GM18508 (cell line): ENCODE measurements at regions not wholly inside any gene's neighbourhood (a gene's known extent, or its start where the extent isn't known, plus 50 kb on each side); places are given as distances from the start of the nearest gene placed in this dataset.

Source experiments
- ATAC-seq: cut with Tn5 transposase; IDR thresholded peaks from one replicate; pipeline ENCODE4 v1.9.1; 2021; ENCODE audit warnings: moderate number of reproducible peaks; ENCODE audit not compliant: insufficient read depth, unreplicated experiment

DNA sequence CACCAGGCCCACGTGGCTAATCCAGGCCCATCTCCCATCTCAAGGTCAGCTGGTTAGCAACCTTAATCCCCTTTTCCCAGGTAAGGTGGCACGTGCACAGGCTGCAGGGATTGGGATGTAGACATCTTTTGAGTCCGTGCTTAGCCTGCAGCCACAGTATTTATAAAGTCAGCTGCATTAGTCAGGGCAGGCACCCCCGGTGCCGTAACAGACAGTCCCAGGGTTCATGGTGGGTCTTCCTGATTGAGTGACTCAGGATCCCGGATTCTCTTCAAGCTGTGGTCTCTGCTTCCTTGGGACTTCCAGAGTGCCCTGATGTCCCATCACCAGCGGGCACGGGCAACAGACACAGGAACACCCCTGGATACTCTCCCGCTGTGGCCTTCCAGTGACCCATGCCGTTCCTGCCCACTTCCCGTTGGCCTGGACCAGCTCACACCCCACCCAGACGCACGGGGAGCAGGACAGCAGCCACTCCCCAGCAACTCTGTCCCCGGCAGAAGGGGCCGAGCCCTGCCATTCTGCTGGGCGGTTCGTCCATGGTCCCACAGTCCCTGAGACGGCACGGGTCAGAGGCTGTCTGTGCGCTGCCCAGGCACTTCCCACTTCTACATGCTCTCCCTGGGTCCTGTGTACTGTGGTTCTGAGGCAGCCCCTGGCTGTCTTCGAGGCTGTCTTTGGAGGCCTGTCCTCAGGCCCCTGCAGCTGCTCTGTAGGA, 248.6 kb upstream of the GSE1 start:
- ATAC-seq = no peak

DNA sequence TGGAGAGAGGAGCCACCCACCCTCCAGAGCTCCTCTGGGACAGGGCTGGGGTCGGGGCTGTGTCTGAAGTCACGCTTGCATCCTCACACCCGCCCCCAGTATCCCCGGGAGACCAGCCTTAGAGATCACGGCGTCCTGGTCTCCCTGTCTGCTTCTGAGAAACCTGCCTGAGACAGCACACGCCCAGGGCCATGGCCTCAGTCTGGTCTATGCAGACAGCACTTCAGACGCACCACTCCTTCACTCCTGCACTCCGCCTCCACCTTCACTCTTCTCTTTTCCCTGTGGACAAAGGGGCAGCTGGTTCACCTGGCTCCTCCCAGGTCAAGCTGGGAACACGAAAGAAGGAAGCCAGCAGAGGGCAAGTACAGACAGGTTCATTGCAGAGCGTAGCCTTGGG, 248.0 kb upstream of the GSE1 start:
- no peak for ATAC-seq

DNA sequence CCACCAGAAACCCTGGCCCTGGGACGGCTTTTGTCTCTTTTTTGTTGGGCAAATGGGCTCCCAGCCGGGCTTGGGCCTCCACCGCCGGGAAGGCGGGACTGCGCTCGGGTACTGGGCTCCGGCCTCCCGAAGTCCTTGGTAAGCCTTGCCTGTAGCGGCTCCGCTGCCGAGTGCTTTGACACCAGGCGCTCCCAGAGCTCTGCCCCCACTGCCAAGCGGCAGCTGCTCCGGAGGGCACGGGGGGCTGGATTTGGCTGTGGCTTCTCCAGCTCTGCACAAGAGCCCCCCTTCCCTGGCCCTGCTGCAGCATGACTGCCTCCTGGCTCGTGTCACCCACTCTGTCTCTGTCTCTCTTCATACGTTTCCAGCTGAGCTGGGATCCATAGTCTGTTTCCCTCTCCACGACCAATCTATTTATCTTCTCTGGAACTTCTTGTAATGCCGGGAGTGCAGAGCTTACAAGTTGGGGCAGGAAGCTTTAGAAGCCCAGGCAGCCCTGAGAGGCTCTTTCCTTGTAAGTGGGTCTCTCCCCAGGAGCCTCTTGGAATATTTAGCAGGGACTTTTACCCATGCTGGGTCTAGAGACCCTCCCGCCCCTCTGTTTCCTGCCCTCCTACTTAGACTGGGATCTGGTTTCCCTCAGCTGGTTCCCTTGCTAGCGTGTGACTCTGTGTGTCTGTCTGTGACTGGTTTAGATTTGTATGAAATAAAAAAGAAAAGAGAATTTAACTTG, 246.9 kb upstream of the GSE1 start:
- ATAC-seq = no peak

DNA sequence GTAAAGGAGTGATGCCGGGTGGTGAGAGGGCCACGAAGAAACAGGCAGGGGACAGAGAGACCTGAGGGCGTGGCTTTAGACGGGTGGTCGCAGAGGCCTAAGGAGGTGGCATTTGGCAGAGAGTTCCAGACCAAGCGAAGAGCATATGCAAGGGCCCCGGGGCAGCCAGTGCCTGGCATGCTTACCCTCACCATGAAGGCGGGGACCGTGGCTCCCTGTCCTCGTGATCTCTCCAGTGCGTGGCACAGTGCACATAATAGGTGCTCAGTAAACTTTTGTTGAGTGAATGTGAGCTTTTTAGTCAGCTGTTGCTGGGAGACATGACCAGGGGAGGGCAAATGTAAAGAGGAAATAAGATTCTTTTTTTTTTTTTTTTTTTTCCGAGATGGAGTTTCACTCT, 245.6 kb upstream of the GSE1 start:
- ATAC-seq = no peak

DNA sequence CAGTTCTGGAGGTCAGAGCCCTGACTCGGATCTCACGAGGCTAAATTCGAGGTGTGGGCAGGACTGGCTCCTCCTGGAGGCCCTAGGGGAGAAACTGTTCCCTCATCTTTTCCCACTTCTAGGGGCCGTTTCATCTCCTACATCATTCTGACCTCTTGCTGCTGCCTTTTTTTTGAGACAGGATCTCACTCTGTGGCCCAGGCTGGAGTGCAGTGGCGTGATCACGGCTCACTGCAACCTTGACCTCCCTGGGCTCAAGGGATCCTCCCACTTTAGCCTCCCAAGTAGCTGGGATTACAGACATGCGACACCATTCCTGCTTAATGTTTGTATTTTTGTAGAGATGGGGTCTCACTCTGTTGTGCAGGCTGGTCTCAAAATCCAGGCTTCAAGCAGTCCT, 244.1 kb upstream of the GSE1 start:
- ATAC-seq = no peak

DNA sequence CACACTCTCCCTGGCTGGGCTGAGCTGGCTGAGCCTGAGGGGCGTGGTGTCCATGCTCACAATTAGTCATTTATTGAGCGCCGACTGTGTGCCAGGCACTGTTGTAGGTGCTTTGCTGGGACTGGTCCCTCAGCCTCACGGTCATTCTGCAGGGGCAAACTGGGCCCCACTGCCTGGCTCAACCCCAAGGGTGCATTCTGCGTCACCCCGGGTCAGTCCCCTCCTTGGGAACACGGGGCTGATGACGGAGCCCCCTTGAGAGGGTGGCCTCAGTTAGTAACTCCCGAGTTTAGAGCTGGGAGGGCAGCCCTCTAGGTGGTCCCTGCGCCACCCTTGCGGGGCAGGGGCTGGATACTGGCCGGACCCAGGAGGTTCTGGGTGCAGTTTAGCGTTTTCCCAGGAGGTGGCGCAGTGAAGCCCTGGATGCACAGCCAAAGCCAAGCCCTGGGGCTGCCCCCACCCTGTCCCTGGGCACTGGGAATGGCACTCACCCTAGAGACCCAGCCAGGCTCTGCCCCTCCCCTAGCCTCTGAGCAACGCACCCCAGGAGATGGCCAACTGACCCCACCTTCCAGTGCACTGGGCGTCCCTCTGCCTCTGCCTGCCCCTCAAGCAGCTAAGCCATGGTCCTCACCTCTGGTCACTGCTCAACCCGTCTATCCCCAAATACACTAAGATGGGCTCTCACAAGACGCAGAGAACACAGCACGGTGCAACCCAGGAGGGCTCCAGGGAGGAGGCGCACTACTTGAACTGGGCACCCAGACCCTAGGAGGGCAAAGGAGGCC, 243.2 kb upstream of the GSE1 start:
- ATAC-seq = no peak

DNA sequence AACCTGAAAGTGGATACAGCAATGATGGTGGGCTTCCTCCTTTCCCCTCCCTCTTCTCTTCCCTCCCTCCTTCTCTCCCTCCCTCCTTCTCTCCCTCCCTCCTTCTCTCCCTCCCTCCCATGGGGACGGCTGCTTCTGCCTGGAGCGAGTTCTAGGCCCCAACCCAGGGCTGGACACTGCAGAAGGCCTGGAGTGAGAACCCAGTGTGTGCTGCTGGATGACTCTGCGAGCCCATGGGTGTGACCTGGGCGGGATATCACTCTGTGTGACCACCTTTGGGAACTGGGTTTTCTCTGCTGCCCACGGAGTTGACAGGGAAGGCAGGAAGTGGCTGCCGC, 242.6 kb upstream of the GSE1 start:
- ATAC-seq = no peak

DNA sequence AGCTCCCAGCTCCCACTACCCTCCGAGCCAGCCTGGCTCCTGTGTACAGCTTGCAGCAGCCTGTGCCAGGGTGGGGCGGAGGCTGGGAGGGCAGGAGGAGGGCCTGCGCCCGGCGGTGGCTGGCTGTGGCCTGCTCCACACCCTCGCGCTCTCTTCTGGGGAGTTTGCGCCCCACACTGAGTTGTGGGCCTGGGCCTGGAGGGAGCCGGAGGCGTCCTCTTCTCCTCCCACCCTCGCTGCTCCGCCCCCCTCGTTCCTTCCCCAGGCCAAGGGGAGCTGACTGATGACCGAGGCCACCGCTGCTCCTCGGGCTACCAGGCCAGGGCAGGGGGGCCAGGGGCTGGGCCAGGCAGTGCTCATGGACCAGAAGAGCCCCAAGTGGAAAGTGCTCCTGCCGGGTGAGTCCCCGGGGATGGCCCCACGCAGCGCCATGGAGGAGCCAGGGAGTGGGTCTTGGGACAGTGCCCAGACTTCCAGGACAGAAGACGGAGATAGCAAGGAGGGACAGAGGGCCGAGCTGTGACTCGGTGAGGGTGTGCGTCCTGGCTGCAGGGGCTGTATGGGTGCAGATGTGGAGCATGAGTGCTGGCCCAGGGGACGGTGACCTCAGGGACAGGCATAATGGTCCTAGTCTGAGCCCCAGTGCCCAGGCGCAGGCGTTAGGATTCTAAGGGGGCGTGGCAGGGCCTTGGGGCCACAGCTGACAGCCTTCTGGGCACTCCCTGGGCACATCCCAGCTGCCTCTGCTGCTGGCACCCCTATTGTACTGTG, 242.1 kb upstream of the GSE1 start:
- ATAC-seq = no peak

DNA sequence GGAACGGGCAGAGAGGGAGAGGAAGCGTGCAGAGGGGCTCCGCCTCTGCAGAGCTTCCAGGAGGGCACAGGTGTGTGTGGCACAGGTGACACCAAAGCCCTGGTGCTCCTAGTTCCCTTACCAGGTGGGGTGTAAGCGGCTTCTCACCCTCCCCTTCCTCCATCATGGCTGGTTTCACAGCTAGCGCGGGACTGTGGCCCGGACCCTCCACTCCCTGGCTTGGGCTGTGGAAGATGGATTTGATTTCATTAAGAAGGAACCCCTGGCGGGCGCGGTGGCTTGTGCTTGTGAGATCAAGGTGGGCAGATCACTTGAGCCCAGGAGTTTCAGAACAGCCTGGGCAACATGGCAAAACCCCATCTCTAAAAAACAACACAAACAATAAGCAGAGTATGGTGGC, 241.2 kb upstream of the GSE1 start:
- no peak for ATAC-seq

DNA sequence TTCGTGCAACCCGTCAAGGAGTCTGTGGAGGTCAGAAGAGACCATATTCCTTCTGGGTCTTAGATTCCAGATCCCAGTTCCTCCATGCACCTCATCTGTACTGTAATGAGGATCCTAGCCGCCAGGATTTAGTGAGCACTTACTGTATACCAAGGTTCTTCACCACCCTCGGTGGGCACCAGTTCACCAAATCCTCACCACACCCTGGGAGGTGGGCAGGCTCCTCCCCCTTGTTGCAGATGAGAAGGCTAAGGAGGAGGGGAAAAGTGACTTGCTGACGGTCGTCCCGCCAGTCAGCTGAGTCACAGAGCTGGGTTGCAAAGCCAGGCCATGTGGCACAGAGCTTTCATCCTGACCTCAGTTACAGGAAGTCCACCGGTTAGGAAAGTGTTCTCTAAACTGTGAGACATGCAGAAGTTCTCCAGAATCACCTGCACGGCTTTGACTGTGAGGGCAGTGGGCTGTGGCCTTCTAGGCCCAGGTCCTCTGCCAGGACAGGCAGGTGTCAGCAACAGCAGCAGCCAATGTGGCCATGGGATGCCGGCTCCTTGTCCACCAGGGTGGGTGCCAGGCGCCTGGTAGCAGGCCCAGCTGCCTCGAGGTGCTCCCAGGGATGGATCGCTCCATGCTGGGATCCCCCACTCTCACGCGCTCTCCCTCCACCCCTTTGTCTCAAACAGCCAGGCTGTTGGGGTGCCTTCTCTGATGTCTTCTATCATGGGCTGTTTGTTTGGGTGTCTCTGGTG, 240.3 kb upstream of the GSE1 start:
- no peak for ATAC-seq

DNA sequence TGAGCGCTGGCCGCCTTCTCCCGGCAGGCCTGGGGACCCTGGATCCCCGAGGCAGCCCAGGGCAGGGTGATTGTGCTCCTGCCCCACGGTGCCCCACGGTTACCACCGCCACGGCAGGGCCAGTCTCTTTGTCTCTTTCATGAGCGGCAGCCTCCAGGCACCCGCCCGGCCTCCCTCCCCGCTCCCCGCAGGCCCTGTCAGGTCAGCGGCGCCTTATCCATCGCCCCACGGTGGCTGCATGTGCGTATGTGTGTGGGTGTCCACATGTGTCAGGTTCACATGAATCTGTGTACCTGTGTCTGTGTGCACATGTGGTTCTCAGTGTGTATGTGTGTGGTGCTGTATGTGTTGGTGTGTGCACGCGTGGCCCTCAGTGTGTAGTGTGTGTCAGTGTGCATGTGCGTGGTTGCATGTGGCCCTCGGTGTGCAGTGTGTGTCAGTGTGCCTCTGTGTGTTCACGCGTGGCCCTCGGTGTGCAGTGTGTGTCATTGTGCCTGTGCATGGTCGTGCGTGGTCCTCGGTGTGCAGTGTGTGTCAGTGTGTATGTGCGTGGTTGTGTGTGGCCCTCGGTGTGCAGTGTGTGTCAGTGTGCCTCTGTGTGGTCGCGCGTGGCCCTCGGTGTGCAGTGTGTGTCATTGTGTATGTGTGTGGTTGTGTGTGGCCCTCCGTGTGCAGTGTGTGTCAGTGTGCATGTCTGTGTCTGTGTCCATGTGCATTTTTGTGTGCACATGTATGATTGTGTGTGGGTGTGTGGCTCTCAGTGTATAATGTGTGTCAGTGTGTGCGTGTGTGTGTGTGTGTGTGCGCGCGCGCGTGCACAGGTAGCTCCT, 239.2 kb upstream of the GSE1 start:
- no peak for ATAC-seq

DNA sequence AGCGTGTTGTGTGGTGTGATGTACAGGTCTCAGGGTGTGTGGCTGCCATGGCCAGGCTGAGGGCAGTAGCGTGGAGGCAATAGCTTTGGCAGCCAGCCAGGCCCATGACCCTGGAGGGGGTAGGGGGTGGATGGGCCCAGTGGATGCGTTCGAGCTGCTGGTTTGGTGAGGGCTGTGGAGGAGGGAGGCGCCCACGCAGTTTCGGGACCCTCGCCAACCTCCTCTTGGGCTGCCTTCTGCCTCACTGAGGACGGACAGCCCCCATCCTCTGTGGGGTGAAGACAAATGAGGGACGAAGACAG, 238.6 kb upstream of the GSE1 start:
- no peak for ATAC-seq

DNA sequence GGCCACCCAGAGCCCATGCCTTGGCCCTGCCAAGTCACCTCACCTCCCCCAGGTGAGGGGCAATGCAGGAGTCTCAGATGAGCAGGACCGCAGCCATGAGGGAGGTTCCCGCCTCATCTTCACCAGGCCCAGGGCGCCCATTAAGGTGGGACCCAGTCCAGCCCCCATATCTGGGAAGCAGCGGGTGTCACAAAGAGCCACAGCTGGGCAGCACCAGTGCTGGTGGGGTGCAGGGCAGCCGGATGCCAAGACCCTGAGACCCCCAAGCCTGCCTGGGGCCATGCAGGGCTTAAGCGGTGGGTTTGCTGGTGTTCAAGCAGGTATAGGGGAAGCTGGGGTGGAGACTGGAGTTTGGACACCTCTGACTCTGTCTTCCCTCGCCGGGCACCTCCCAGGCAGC, 237.8 kb upstream of the GSE1 start:
- no peak for ATAC-seq

DNA sequence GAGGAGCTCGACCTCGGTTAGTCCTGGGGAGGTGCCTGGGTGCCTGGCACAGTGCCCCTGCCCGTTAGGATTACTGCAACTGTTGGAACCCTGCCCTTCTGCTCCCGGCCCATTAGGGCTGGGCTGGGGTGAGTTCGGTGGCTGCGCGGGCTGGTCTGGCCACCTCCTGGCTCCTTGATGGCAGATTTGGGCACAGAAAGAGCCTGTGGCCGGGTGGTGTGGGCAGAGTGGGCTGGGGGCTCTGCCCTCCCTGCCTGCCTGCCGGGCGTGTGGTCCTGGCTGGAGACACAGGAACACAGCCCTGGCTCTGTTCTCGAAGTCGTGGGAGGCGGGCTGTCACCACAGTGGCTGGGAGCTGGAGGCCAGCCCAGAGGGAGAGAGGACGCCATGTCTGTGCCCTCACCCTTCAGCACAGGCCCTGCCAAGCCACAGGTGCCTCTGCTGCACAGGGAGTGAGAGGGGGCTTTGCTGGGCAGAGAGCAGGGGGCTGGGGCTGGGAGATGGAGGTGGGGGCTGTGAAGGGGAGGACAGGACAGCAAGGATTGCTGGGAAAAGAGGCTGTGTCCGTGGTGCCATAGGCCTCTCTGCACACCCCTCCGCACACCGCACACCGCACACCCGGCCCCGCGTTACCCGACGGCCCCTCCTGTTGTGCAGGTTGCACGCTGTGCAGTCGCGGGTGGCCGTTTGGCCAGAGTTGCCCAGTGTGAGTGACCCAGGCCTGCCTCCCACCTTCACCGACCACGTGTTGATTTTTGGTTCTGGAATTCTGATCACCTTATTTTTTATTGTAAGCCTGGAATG, 236.6 kb upstream of the GSE1 start:
- no peak for ATAC-seq

DNA sequence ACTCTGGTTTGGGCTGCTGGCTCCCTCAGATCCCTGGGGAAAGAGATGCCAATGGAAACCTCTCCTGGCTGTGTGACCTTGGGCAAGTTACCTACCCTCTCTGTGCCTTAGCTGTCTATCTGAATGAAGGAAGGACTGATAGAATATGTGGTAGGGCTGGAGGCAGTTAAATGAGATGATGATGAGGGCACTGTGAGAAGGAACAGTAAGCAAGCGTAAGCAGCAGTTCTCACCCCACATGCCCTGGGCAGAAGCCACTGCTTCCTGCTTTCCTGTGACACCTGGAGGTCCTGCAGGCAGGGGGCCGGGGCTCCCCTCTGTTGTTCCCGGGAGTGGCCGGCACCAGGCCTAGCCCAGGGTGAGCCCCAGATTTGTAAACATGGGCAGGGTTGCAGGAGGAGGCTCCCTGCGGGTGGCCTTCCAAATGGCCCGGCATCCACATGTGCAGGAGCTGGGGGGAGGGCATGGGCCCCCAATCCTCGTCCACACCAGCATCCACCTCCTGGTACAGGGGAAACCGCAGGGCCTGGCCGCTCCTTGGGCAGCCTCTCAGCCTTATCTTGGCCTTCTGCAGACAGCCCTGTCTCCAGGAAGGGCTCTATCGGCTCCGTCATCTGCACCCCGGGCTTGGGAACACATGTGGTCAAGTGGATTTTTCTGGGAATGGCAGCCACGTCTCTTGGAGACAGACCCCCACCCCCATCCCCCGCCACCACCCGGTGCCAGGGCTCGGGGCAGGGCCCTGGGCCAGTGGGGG, 235.6 kb upstream of the GSE1 start:
- no peak for ATAC-seq

DNA sequence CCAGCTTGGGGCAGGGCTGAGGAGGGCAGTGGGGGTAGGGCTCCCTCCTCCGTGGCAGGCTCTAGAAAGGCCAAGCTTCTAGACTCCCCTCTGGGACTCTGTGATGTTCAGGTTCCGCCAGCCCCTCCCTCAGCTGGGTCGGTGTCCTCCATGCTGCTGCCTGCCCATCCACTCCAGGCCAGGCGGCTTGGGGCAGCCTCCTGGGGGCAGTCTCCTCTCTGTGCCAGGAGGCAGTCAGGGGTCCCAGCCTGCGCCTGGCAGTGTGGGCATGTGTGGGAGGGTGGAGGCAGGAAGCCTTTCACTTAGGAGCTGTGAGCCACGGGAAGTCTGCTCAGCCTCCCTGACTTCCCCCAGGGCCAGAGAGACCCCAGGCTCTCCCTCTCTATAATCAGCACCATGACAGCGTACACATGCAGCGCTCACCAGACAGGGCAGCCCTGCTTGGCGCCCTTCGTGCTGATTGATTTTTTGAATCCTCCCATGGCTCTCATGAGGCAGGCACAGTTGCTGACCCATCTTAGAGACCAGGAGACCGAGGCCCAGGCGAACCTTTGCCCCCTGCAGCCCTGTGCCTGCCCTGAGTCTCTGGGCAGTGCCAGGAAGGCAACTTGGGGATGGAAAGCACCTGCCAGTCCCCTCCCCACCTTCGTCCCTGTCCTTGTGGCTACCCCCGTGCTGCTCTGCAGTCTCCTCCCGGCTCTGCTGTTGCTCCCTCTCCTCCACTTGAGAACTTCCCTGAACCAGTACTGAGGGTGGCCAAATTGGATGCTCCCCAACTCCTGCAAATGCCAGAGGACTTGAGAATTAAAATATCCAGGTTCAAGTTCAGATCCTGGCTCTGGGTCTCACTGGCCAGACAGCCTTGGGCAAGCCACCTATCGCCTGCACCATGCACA, 234.7 kb upstream of the GSE1 start:
- no peak for ATAC-seq
